Neural crest cell (in vitro differentiated cells): ENCODE measurements at regions not wholly inside any gene's neighbourhood (a gene's known extent, or its start where the extent isn't known, plus 50 kb on each side); places are given as distances from the start of the nearest gene placed in this dataset.

ENCODE experiments used
- DNase-seq: peaks from one replicate; pipeline ENCODE4 v3.0.0; 2021; ENCODE audit warnings: low read depth, mixed read lengths, low spot score
- H3K27ac Mint-ChIP-seq: one replicate; pipeline ENCODE4 v1.8.0; 2021; ENCODE audit warnings: mild to moderate bottlenecking, mixed read lengths; ENCODE audit not compliant: unreplicated experiment
- H3K27me3 Mint-ChIP-seq: 2 replicates; pipeline ENCODE4 v1.8.0; 2021; ENCODE audit warnings: low read depth, mild to moderate bottlenecking, mixed read lengths
- H3K36me3 Mint-ChIP-seq: 2 replicates; pipeline ENCODE4 v1.8.0; 2021; ENCODE audit warnings: low read depth, mild to moderate bottlenecking, mixed read lengths
- H3K4me1 Mint-ChIP-seq: 2 replicates; pipeline ENCODE4 v1.8.0; 2021; ENCODE audit warnings: mixed read lengths
- H3K4me3 Mint-ChIP-seq: one replicate; pipeline ENCODE4 v1.8.0; 2021; ENCODE audit warnings: mild to moderate bottlenecking, mixed read lengths
- H3K9me3 Mint-ChIP-seq: 2 replicates; pipeline ENCODE4 v1.8.0; 2021; ENCODE audit warnings: mixed read lengths
- CTCF ChIP-seq: fragments of 200-600 bp; sonication (generic); conservative IDR thresholded peaks from 2 replicates; pipeline ENCODE4 v1.5.0; 2021; ENCODE audit warnings: antibody characterized with exemption, mild to moderate bottlenecking

DNA sequence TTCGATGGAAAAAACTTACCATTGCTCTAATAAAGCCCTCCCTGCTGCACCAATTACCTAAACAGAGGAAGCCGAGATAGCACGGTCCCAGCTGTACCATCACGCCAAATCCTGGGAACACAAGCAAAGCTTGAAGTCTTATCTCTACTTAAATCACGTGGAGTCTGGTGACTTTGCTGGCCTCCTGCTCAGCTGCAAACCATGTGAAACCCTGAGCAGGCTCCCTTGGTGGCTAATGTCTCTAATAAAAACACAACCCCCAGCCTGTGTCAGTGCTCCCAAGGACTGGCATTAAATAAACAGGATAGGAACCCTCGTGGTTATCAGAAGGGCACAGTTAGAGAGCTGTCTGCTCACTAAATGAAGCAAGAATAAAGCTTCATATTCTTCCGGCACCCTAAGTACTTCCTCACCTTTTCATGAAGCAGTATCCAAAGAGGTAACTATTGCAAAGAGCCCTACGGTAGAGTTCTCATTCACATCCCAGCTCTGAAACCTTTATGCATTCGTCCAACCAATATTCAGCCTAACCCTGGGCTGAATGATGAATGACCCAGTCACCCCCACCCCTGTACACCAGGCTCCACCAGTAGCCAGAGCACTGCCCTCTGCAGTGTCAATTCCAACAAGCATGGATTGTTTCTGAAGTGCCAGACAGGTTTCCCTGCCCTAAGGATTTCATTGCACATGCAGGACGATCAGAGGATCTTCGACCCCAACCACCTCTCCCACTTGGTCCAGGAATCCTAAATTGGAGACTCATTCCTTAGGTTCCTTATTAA is 452.7 kb upstream of the TMPO start:
- Mint-ChIP-seq H3K27me3 (no peaks in the 10 kb centered on the region), H3K4me3 (no peak overlapping the region), H3K4me1 (peaks cover 44% of the 10 kb centered on the region), H3K36me3 (no peaks in the 10 kb centered on the region), H3K9me3 (no peaks in the 10 kb centered on the region), H3K27ac (no peak overlapping the region)
- TF ChIP-seq CTCF = no peak
- no peak for DNase-seq

DNA sequence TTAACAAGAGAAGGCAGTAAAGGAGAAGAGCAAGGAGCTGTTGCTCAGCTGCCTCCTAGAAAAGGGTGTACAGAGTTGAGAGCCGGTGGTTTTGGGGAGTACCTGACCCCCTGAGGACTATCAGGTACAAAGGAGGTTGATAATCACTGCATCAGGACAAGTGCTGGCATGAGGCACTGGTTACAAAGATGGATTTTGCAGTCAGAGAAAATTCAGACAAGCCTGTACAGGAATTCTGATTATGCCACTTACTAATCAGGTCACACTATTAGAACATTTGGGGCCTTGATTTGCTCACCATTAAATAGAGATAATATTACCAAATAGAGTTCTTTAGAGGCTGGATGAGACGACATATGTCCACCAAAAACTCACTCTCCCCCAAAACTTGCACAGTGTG is 450.9 kb upstream of the TMPO start:
- Mint-ChIP-seq H3K36me3 (no peaks in the 10 kb centered on the region), H3K27ac (no peak overlapping the region), H3K4me1 (peaks cover 26% of the 10 kb centered on the region), H3K4me3 (no peak overlapping the region), H3K27me3 (no peaks in the 10 kb centered on the region), H3K9me3 (peaks cover 2% of the 10 kb centered on the region)
- no peak for TF ChIP-seq CTCF
- DNase-seq = no peak

DNA sequence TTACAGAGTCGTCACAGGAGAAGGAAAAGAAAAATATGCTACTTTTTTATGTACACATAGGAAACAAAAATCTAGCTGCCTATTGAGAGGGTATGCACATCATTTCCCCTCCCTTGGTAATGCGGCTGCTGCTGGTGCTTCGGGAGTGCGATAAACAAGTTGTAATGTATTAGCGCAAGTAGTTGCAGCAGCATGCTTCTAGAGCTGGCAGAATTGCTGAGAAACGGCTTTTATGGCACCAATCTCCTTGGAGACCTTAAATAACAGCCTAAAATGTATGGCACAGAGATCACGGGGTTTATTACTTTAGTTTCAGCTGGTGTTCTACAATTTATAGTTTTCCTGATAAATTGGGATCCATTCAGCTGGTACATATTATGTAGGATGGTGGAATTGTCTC is 447.6 kb upstream of the TMPO start:
- Mint-ChIP-seq H3K36me3 (no peaks in the 10 kb centered on the region), H3K27me3 (no peaks in the 10 kb centered on the region), H3K4me3 (no peak overlapping the region), H3K4me1 (no peaks in the 10 kb centered on the region), H3K27ac (no peak overlapping the region), H3K9me3 (peaks cover 11% of the 10 kb centered on the region)
- DNase-seq = no peak
- TF ChIP-seq CTCF = no peak

DNA sequence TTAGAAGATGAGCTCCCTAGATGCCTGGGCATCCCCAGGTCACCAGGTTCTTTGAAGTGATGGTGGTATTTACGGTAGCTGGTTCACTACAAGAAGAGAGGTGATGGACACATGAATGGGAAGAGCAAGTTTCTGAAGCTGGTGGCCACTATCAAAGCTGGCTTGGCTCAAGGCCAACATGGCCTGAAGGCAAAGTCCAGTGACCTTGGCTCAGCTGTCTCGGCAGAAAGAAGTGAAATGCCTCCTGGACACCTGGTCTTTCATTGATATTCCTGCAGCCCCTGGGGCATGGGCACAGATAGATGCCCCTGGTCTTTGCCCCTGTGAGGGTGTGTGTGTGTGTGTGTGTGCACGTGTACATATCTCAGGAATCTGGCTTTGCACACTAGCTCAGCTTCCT is 441.8 kb upstream of the TMPO start:
- no peak for DNase-seq
- no peak overlapping the region for H3K27ac Mint-ChIP-seq
- H3K27me3 Mint-ChIP-seq = no peaks in the 10 kb centered on the region
- no peak overlapping the region for H3K4me3 Mint-ChIP-seq
- H3K4me1 Mint-ChIP-seq = no peaks in the 10 kb centered on the region
- peaks cover 9% of the 10 kb centered on the region for H3K9me3 Mint-ChIP-seq
- H3K36me3 Mint-ChIP-seq = no peaks in the 10 kb centered on the region
- no peak for TF ChIP-seq CTCF

- no peak for TF ChIP-seq CTCF
- Mint-ChIP-seq H3K36me3 (no peaks in the 10 kb centered on the region), H3K4me3 (no peak overlapping the region), H3K27me3 (no peaks in the 10 kb centered on the region), H3K4me1 (no peaks in the 10 kb centered on the region), H3K9me3 (peaks cover 9% of the 10 kb centered on the region), H3K27ac (no peak overlapping the region)
- no peak for DNase-seq
Observed at GRCh38 chr12:98074286-98074685, 441.1 kb upstream of the TMPO start.
